Right cardiac atrium (tissue), 5 donors: ENCODE measurements at regions not wholly inside any gene's neighbourhood (a gene's known extent, or its start where the extent isn't known, plus 50 kb on each side); places are given as distances from the start of the nearest gene placed in this dataset.

ENCODE experiments used
- ATAC-seq, 2 donors: fragments of 200-7000 bp; cut with Tn5 transposase; one replicate each; pipeline versions ENCODE4 v1.8.0 to v1.9.1; 2020; ENCODE audit warnings: moderate library complexity in 2 of 2, mild to moderate bottlenecking in 1 of 2
- DNase-seq, 3 donors: peaks; one replicate each; pipeline ENCODE4 v3.0.0-alpha.2; 2020
- H3K27ac ChIP-seq: one replicate; pipeline ENCODE4 v1.5.1; 2013; ENCODE audit warnings: mild to moderate bottlenecking, low read length, control low read depth, moderate library complexity
- H3K27me3 ChIP-seq: one replicate; pipeline ENCODE4 v1.6.1; 2013; ENCODE audit not compliant: control insufficient read depth, insufficient read depth
- H3K4me1 ChIP-seq: one replicate; pipeline ENCODE4 v1.6.1; 2013; ENCODE audit warnings: low read length; ENCODE audit not compliant: control insufficient read depth, insufficient read depth
- H3K4me3 ChIP-seq: one replicate; pipeline ENCODE4 v1.5.1; 2013; ENCODE audit warnings: low read length, control low read depth
- H3K9me3 ChIP-seq: one replicate; pipeline ENCODE4 v1.6.1; 2013; ENCODE audit warnings: low read length; ENCODE audit not compliant: control insufficient read depth
- WGBS: extraction: QIAGEN DNeasy Blood & Tissue Kit; methylation state at CpG from one replicate; pipeline ENCODE4 v1.1.7; 2013; 5-methylcytosine and 5-hydroxymethylcytosine counted together
- intact Hi-C, 4 donors: fragments of 100-400 bp; cut with DNase I; formaldehyde crosslinking; loops; one replicate each; pipeline versions ENCODE4 v1.11.0 to v1.14.0; 2022 to 2023
- donor health status: healthy with polysubstance abuse.
- donor health status: DM: no; HTN: yes; CAD: no.
- donor health status: DM: no; HTN: no; CAD: no.
- donor health status: DM: no; HTN: yes; CAD: no; lungs with severe emphysema.
- donor health status: DM: yes; HTN: yes; CAD: no.

- H3K4me1 ChIP-seq: no peaks in the 10 kb centered on the region
- no peak overlapping the region for H3K27ac ChIP-seq
- intact Hi-C loops: no loop called here
- DNase-seq: no peak
- ATAC-seq: no peak
- no peaks in the 10 kb centered on the region for H3K9me3 ChIP-seq
- no peak overlapping the region for H3K4me3 ChIP-seq
- H3K27me3 ChIP-seq: no peaks in the 10 kb centered on the region
Measured at GRCh38 chr1:102100666-102101065, 103.9 kb upstream of the OLFM3 start.

- intact Hi-C loops: no loop called here
- Histone ChIP-seq H3K27ac (no peak overlapping the region), H3K9me3 (no peaks in the 10 kb centered on the region), H3K4me3 (no peak overlapping the region), H3K27me3 (no peaks in the 10 kb centered on the region), H3K4me1 (no peaks in the 10 kb centered on the region)
- DNase-seq: no peak
- WGBS: 86% methylated on average over 4 of the region's 4 CpGs
- no peak for ATAC-seq
Measured at GRCh38 chr1:102099916-102100315, 103.2 kb upstream of the OLFM3 start.

- no peak overlapping the region for H3K4me3 ChIP-seq
- no peaks in the 10 kb centered on the region for H3K4me1 ChIP-seq
- no peaks in the 10 kb centered on the region for H3K27me3 ChIP-seq
- 80% methylated on average over 3 of the region's 3 CpGs for WGBS
- intact Hi-C loops: no loop called here
- H3K27ac ChIP-seq: no peak overlapping the region
- ATAC-seq (no peak), DNase-seq (no peak)
- H3K9me3 ChIP-seq: no peaks in the 10 kb centered on the region
Measured at GRCh38 chr1:102098536-102098935, 101.8 kb upstream of the OLFM3 start.

GRCh38 chr1:102098081-102098480, 101.4 kb upstream of the OLFM3 start:
- WGBS: 63% methylated on average over 4 of the region's 4 CpGs

GRCh38 chr1:102097451-102097850, 100.7 kb upstream of the OLFM3 start:
- no peak for ATAC-seq
- no peak overlapping the region for H3K27ac ChIP-seq
- no peaks in the 10 kb centered on the region for H3K9me3 ChIP-seq
- no peak for DNase-seq
- H3K27me3 ChIP-seq: no peaks in the 10 kb centered on the region
- no peak overlapping the region for H3K4me3 ChIP-seq
- H3K4me1 ChIP-seq: no peaks in the 10 kb centered on the region
- intact Hi-C loops: no loop called here

More at GRCh38 chr1:102098081-102098480, 101.4 kb upstream of the OLFM3 start:
- Histone ChIP-seq H3K9me3 (no peaks in the 10 kb centered on the region), H3K27me3 (no peaks in the 10 kb centered on the region), H3K4me1 (no peaks in the 10 kb centered on the region), H3K4me3 (no peak overlapping the region), H3K27ac (no peak overlapping the region)
- intact Hi-C loops: no loop called here
- ATAC-seq: no peak
- no peak for DNase-seq

GRCh38 chr1:102096162-102096561, 99.4 kb upstream of the OLFM3 start:
- DNase-seq (no peak), ATAC-seq (no peak)
- WGBS: 58% methylated on average over 1 of the region's 1 CpG
- intact Hi-C loops: no loop called here
- Histone ChIP-seq H3K27me3 (no peaks in the 10 kb centered on the region), H3K4me1 (no peaks in the 10 kb centered on the region), H3K27ac (no peak overlapping the region), H3K9me3 (no peaks in the 10 kb centered on the region), H3K4me3 (no peak overlapping the region)

- H3K9me3 ChIP-seq: no peaks in the 10 kb centered on the region
- H3K4me3 ChIP-seq: no peak overlapping the region
- no peak for DNase-seq
- WGBS: 78% methylated on average over 1 of the region's 1 CpG
- H3K27me3 ChIP-seq: no peaks in the 10 kb centered on the region
- H3K27ac ChIP-seq: no peak overlapping the region
- no peak for ATAC-seq
- no peaks in the 10 kb centered on the region for H3K4me1 ChIP-seq
- intact Hi-C loops: no loop called here
Measured at GRCh38 chr1:102089791-102090190, 93.1 kb upstream of the OLFM3 start.

- Histone ChIP-seq H3K27ac (no peak overlapping the region), H3K9me3 (no peaks in the 10 kb centered on the region), H3K4me3 (no peak overlapping the region), H3K27me3 (no peaks in the 10 kb centered on the region), H3K4me1 (no peaks in the 10 kb centered on the region)
- WGBS: 89% methylated on average over 1 of the region's 1 CpG
- DNase-seq (no peak), ATAC-seq (no peak)
- intact Hi-C loops: no loop called here
Measured at GRCh38 chr1:102085896-102086295, 89.2 kb upstream of the OLFM3 start.

GRCh38 chr1:102084771-102085535, 88.2 kb upstream of the OLFM3 start:
- no peak overlapping the region for H3K4me3 ChIP-seq
- DNase-seq (no peak), ATAC-seq (no peak)
- H3K9me3 ChIP-seq: no peaks in the 10 kb centered on the region
- H3K27ac ChIP-seq: no peak overlapping the region
- intact Hi-C loops: no loop called here
- 75% methylated on average over 1 of the region's 1 CpG for WGBS
- H3K4me1 ChIP-seq: no peaks in the 10 kb centered on the region
- H3K27me3 ChIP-seq: no peaks in the 10 kb centered on the region

GRCh38 chr1:102083192-102083591, 86.5 kb upstream of the OLFM3 start:
- Histone ChIP-seq H3K27me3 (no peaks in the 10 kb centered on the region), H3K4me3 (no peak overlapping the region), H3K27ac (no peak overlapping the region), H3K4me1 (no peaks in the 10 kb centered on the region), H3K9me3 (no peaks in the 10 kb centered on the region)
- DNase-seq: no peak
- WGBS: 66% methylated on average over 3 of the region's 3 CpGs
- ATAC-seq: no peak
- intact Hi-C loops: no loop called here

GRCh38 chr1:102074874-102075273, 78.1 kb upstream of the OLFM3 start:
- DNase-seq: no peak
- H3K4me3 ChIP-seq: no peak overlapping the region
- no peaks in the 10 kb centered on the region for H3K9me3 ChIP-seq
- no peak for ATAC-seq
- H3K27me3 ChIP-seq: no peaks in the 10 kb centered on the region
- no peaks in the 10 kb centered on the region for H3K4me1 ChIP-seq
- no peak overlapping the region for H3K27ac ChIP-seq
- intact Hi-C loops: no loop called here

GRCh38 chr1:102071451-102071850, 74.7 kb upstream of the OLFM3 start:
- H3K4me3 ChIP-seq: no peak overlapping the region
- no peaks in the 10 kb centered on the region for H3K4me1 ChIP-seq
- H3K9me3 ChIP-seq: no peaks in the 10 kb centered on the region
- no peak overlapping the region for H3K27ac ChIP-seq
- DNase-seq (no peak), ATAC-seq (no peak)
- intact Hi-C loops: no loop called here
- no peaks in the 10 kb centered on the region for H3K27me3 ChIP-seq
